GM12878 (cell line): ENCODE measurements at regions not wholly inside any gene's neighbourhood (a gene's known extent, or its start where the extent isn't known, plus 50 kb on each side); places are given as distances from the start of the nearest gene placed in this dataset.

Experiments
- ATAC-seq: fragments of 200-7000 bp; cut with Tn5 transposase; 3 replicates; pipeline ENCODE4 v1.9.1; 2020; ENCODE audit warnings: mild to moderate bottlenecking, moderate library complexity
- BruUV-seq: library from RNA; stranded (reverse); fragments of 400-500 nt; replicated peaks from 2 replicates; lab custom pipeline; 2021; lab: Mats Ljungman, UMichigan
- CTCF ChIA-PET: fragments of 300-600 bp; sonication (Branson Sonifier 250); formaldehyde crosslinking; extraction: SDS; loops from one replicate; lab custom pipeline; 2021; ENCODE audit warnings: inconsistent platforms; lab: Yijun Ruan, JAX
- POLR2A ChIA-PET: fragments of 350-600 bp; formaldehyde crosslinking; extraction: SDS; loops from one replicate; lab custom pipeline; 2021; ENCODE audit warnings: inconsistent platforms; lab: Charles Lee
- RAD21 ChIA-PET: fragments of 300-600 bp; sonication (Branson Sonifier 250); formaldehyde crosslinking; loops from one replicate; lab custom pipeline; 2023; ENCODE audit warnings: antibody characterized with exemption; ENCODE audit not compliant: unreplicated experiment; lab: Charles Lee
- SMC1A ChIA-PET: fragments of 300-600 bp; sonication (Branson Sonifier 250); formaldehyde crosslinking; loops from one replicate; lab custom pipeline; 2023; ENCODE audit not compliant: unreplicated experiment, uncharacterized antibody; lab: Charles Lee
- DNase-seq: peaks from one replicate; pipeline ENCODE4 v3.0.0-alpha.2; 2011; ENCODE audit warnings: low read depth, low spot score
- FAIRE-seq: peaks from 3 replicates; lab custom pipeline; 2011; peaks lifted over from hg19 to GRCh38; lab: Jason Lieb, UNC
- H2AFZ ChIP-seq: 2 replicates; pipeline ENCODE4 v1.6.0; 2011; ENCODE audit warnings: low read depth, low read length, control low read depth; ENCODE audit not compliant: control insufficient read depth
- H3K27ac ChIP-seq: 2 replicates; pipeline ENCODE4 v1.5.1; 2011; ENCODE audit warnings: control low read depth; ENCODE audit not compliant: control insufficient read depth, insufficient read depth
- H3K27me3 ChIP-seq, 2 experiments: replicated peaks in 1 of 2; 2 replicates each; pipeline versions ENCODE4 v1.6.0 to v1.6.1; 2011; ENCODE audit warnings: low read length in 1 of 2; ENCODE audit not compliant: control insufficient read depth in 2 of 2, insufficient read depth in 2 of 2
- H3K36me3 ChIP-seq, 2 experiments: 2 replicates each; pipeline ENCODE4 v1.5.1; 2011; ENCODE audit warnings: low read length in 1 of 2; ENCODE audit not compliant: control insufficient read depth in 2 of 2, insufficient read depth in 2 of 2
- H3K4me1 ChIP-seq: 2 replicates; pipeline ENCODE4 v1.6.1; 2011; ENCODE audit warnings: mild to moderate bottlenecking, low read length, moderate library complexity, mixed read lengths; ENCODE audit not compliant: control insufficient read depth, insufficient read depth
- H3K4me2 ChIP-seq: 2 replicates; pipeline ENCODE4 v1.6.0; 2011; ENCODE audit warnings: control low read depth; ENCODE audit not compliant: control insufficient read depth, insufficient read depth
- H3K4me3 ChIP-seq: fragments of 200-600 bp; sonication (generic); 2 replicates; pipeline ENCODE4 v1.5.1; 2016
- H3K79me2 ChIP-seq: 2 replicates; pipeline ENCODE4 v1.6.0; 2011; ENCODE audit warnings: low read length; ENCODE audit not compliant: control insufficient read depth, insufficient read depth
- H3K9ac ChIP-seq: 2 replicates; pipeline ENCODE4 v1.8.0; 2011; ENCODE audit warnings: low read length, control low read depth, mixed read lengths; ENCODE audit not compliant: control insufficient read depth, insufficient read depth
- H3K9me3 ChIP-seq: replicated peaks from 3 replicates; pipeline ENCODE4 v1.5.1; 2011; ENCODE audit warnings: mild to moderate bottlenecking, low read length; ENCODE audit not compliant: control insufficient read depth, insufficient read depth
- H4K20me1 ChIP-seq: 2 replicates; pipeline ENCODE4 v1.6.0; 2011; ENCODE audit not compliant: control insufficient read depth, insufficient read depth
- ASH2L ChIP-seq: fragments of 300-600, 200-600 bp; sonication (generic); IDR thresholded peaks from 2 replicates; pipeline ENCODE4 v1.6.1; 2017; ENCODE audit warnings: low read depth, mild to moderate bottlenecking, borderline replicate concordance
- CREM ChIP-seq: IDR thresholded peaks from 2 replicates; pipeline ENCODE4 v1.6.1; 2014; ENCODE audit warnings: antibody characterized with exemption, low read depth
- EGR1 ChIP-seq, 2 experiments: IDR thresholded peaks; 1 replicate in 1 of 2; 2 replicates in 1 of 2; pipeline ENCODE4 v1.6.1; 2011 to 2012; ENCODE audit warnings: low read depth in 2 of 2, low read length in 2 of 2, borderline replicate concordance in 1 of 2, mild to moderate bottlenecking in 1 of 2, moderate library complexity in 1 of 2
- EP300 ChIP-seq, 2 experiments: fragments of 150-350 bp in 1 of 2; IDR thresholded peaks; 2 replicates each; pipeline ENCODE4 v1.6.1; 2011 to 2012; ENCODE audit warnings: low read depth in 2 of 2, low read length in 2 of 2, borderline replicate concordance in 1 of 2, improper control_type of control experiment in 1 of 2, inconsistent platforms in 1 of 2; ENCODE audit not compliant: control insufficient read depth in 1 of 2
- EZH2 ChIP-seq: IDR thresholded peaks from 2 replicates; pipeline ENCODE4 v1.6.1; 2012; ENCODE audit warnings: low read depth, mild to moderate bottlenecking, control low read depth, inconsistent platforms, low read length, borderline replicate concordance; ENCODE audit not compliant: control insufficient read depth
- HDAC6 ChIP-seq: fragments of 200-600 bp; sonication (generic); IDR thresholded peaks from one replicate; pipeline ENCODE4 v1.8.0; 2017; ENCODE audit warnings: antibody characterized with exemption; ENCODE audit not compliant: unreplicated experiment
- NBN ChIP-seq: fragments of 450-650 bp; IDR thresholded peaks from 2 replicates; pipeline ENCODE4 v1.6.1; 2016
- POLR2A ChIP-seq: IDR thresholded peaks from 2 replicates; pipeline ENCODE4 v1.6.1; 2011; ENCODE audit warnings: low read depth, mild to moderate bottlenecking, low read length
- TBL1XR1 ChIP-seq: IDR thresholded peaks from 2 replicates; pipeline ENCODE4 v1.6.1; 2012; ENCODE audit warnings: low read depth, low read length, improper control_type of control experiment
- WGBS: methylation state at CpG from one replicate; pipeline ENCODE4 v1.1.6; 2016; ENCODE audit warnings: low lambda C conversion rate; ENCODE audit not compliant: insufficient replicate concordance, insufficient coverage; ENCODE audit errors: missing lambda C conversion rate; 5-methylcytosine and 5-hydroxymethylcytosine counted together
- in situ Hi-C: fragments of 300-500 bp; cut with MboI; formaldehyde crosslinking; loops from 9 replicates; pipeline ENCODE4 v1.14.3; 2018; ENCODE audit warnings: mixed read lengths
- intact Hi-C: fragments of 100-400 bp; cut with micrococcal nuclease; formaldehyde crosslinking; loops from one replicate; pipeline ENCODE4 v1.14.2; 2022; ENCODE audit not compliant: unreplicated experiment
- TF ChIP-seq, protein P1 (sequence below): fragments of 450-650 bp; IDR thresholded peaks from 2 replicates; pipeline ENCODE4 v1.6.1; 2017; ENCODE audit warnings: mild to moderate bottlenecking, moderate library complexity
- TF ChIP-seq, protein P2 (sequence below): IDR thresholded peaks from 2 replicates; pipeline ENCODE4 v1.6.1; 2012; ENCODE audit warnings: low read depth, low read length, improper control_type of control experiment

DNA sequence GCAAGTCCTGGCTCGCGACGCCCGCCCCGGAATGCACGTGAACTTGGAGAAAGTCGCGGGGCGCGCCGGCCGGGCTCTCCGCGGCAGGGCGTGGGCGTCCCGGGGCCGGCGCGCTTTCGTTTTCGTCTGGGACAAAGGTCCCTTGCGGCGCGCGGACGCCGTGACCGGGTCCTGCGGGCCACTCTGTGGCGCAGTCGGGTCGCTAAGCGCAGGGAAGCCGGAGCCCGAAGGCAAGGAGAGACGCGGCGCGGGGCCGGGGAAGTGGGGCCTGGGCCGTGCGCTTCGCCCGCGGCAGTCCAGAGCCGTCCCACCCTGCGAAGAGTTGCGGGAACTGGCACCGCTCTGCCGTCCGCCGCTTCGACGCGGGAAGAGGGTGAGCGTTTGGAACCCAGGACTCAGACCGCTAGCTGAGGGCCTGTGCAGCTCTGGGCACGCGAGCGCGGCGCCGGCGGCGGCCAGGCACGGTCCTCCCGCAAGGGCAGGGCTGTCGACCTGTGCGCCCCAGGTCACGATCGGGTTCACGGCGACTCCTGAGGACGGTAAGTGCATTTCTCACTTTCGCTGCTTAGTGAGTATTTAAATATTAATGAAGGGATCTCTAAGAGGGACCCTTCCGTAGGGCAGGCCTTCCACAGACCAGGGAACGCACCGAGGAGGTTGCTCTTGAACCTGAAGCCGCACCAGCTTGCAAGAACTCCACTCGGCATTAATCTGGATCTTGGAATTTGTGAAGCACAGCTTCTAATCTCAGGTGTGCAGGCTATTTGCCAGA lies 78.0 kb upstream of the PPARA start:
- under 1% methylated on average over 81 of the region's 81 CpGs for WGBS

More for the DNA sequence above, 78.0 kb upstream of the PPARA start:
- intact Hi-C loops (no loop called here), in situ Hi-C loops (no loop called here)
- TF ChIP-seq HDAC6 (peak; percentile 91), EGR1 (IDR thresholded peaks at IDR 0.05; ENCODE audit: borderline replicate concordance in 1 of 2, low read depth in 2 of 2, low read length in 2 of 2) (peak; percentile 17 to 95), ASH2L (peak; percentile 70; the same call in 1 of the 2 replicates), EZH2 (no peak), CREM (no peak), POLR2A (peak; percentile 67), NBN (no peak), TBL1XR1 (no peak), EP300 (IDR thresholded peaks at IDR 0.05; ENCODE audit: borderline replicate concordance in 1 of 2, control insufficient read depth in 1 of 2, low read depth in 2 of 2, low read length in 2 of 2) (no peak)
- TF ChIP-seq, protein P1, sequence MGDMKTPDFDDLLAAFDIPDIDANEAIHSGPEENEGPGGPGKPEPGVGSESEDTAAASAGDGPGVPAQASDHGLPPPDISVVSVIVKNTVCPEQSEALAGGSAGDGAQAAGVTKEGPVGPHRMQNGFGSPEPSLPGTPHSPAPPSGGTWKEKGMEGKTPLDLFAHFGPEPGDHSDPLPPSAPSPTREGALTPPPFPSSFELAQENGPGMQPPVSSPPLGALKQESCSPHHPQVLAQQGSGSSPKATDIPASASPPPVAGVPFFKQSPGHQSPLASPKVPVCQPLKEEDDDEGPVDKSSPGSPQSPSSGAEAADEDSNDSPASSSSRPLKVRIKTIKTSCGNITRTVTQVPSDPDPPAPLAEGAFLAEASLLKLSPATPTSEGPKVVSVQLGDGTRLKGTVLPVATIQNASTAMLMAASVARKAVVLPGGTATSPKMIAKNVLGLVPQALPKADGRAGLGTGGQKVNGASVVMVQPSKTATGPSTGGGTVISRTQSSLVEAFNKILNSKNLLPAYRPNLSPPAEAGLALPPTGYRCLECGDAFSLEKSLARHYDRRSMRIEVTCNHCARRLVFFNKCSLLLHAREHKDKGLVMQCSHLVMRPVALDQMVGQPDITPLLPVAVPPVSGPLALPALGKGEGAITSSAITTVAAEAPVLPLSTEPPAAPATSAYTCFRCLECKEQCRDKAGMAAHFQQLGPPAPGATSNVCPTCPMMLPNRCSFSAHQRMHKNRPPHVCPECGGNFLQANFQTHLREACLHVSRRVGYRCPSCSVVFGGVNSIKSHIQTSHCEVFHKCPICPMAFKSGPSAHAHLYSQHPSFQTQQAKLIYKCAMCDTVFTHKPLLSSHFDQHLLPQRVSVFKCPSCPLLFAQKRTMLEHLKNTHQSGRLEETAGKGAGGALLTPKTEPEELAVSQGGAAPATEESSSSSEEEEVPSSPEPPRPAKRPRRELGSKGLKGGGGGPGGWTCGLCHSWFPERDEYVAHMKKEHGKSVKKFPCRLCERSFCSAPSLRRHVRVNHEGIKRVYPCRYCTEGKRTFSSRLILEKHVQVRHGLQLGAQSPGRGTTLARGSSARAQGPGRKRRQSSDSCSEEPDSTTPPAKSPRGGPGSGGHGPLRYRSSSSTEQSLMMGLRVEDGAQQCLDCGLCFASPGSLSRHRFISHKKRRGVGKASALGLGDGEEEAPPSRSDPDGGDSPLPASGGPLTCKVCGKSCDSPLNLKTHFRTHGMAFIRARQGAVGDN, result no peak
- TF ChIP-seq, protein P2, sequence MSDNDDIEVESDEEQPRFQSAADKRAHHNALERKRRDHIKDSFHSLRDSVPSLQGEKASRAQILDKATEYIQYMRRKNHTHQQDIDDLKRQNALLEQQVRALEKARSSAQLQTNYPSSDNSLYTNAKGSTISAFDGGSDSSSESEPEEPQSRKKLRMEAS, result no peak
- H3K4me1 ChIP-seq, result peaks cover 6% of the 10 kb centered on the region
- peak overlapping the region; percentile 72 for H3K4me3 ChIP-seq
- ChIA-PET SMC1A (no interaction called here), RAD21 (no interaction called here), CTCF (interaction anchor here (1.0 kb wide), 1 partner anchor 66 kb away, joined by 3 read pairs; no protein-coding TSS in a partner anchor), POLR2A (no interaction called here)
- FAIRE-seq (no peak), DNase-seq (no peak), ATAC-seq (no peak; the same call in 2 of the 3 replicates)
- H3K4me2 ChIP-seq, result peak overlapping the region; percentile 69; the same call in 1 of the 2 replicates
- peak overlapping the region; percentile 74 for H3K9ac ChIP-seq
- peak overlapping the region; percentile 39 for H2AFZ ChIP-seq
- H3K79me2 ChIP-seq, result peaks cover 41% of the 10 kb centered on the region
- H3K27ac ChIP-seq, result peak overlapping the region; percentile 69; the same call in 1 of the 2 replicates
- peaks cover 0 to 3% of the 10 kb centered on the region in 2 experiments; a peak in 2 of 4 replicates for H3K27me3 ChIP-seq
- H3K36me3 ChIP-seq, result no peaks in the 10 kb centered on the region
- no peaks in the 10 kb centered on the region for H4K20me1 ChIP-seq
- no TSS peak for BruUV-seq
- no peaks in the 10 kb centered on the region for H3K9me3 ChIP-seq
